GM19468 (cell line): ENCODE measurements at regions not wholly inside any gene's neighbourhood (a gene's known extent, or its start where the extent isn't known, plus 50 kb on each side); places are given as distances from the start of the nearest gene placed in this dataset.
"Not testable (repeated sequence)": the region's sequence is repeated elsewhere in the genome, so short reads cannot be mapped to it uniquely, and the experiment has no call there.

Experiments
- ATAC-seq: cut with Tn5 transposase; IDR thresholded peaks from one replicate; pipeline ENCODE4 v1.9.1; 2021; ENCODE audit warnings: mild to moderate bottlenecking, moderate library complexity, moderate number of reproducible peaks; ENCODE audit not compliant: unreplicated experiment; ENCODE audit errors: extremely low read depth

GRCh38 chr10:9081961-9082360 is 1027.5 kb downstream of the GATA3 start:
- ATAC-seq, result no peak

- ATAC-seq, result no peak
Measured at GRCh38 chr10:9091530-9092093, 1037.1 kb downstream of the GATA3 start.

- no peak for ATAC-seq
Measured at GRCh38 chr10:9096288-9096687, 1041.8 kb downstream of the GATA3 start.

GRCh38 chr10:9097206-9097990 is 1042.9 kb downstream of the GATA3 start:
- ATAC-seq, result no peak

GRCh38 chr10:9097991-9098306 is 1043.5 kb downstream of the GATA3 start:
- ATAC-seq, result no peak

GRCh38 chr10:9102026-9102425 is 1047.5 kb downstream of the GATA3 start:
- no peak for ATAC-seq

GRCh38 chr10:9103301-9103700 is 1048.8 kb downstream of the GATA3 start:
- ATAC-seq, result no peak

- ATAC-seq, result no peak
Measured at GRCh38 chr10:9111976-9112375, 1057.5 kb downstream of the GATA3 start.

- no peak for ATAC-seq
Measured at GRCh38 chr10:9126728-9127127, 1072.2 kb downstream of the GATA3 start.

- no peak for ATAC-seq
Measured at GRCh38 chr10:9137368-9137767, 1082.9 kb downstream of the GATA3 start.

- not testable (repeated sequence) for ATAC-seq
Measured at GRCh38 chr10:9138829-9139228, 1084.3 kb downstream of the GATA3 start.

GRCh38 chr10:9140373-9140772 is 1085.9 kb downstream of the GATA3 start:
- ATAC-seq, result no peak

GRCh38 chr10:9147475-9147874 is 1093.0 kb downstream of the GATA3 start:
- ATAC-seq, result no peak

- no peak for ATAC-seq
Measured at GRCh38 chr10:9149134-9149533, 1094.6 kb downstream of the GATA3 start.

- not testable (repeated sequence) for ATAC-seq
Measured at GRCh38 chr10:9153057-9153456, 1098.6 kb downstream of the GATA3 start.

GRCh38 chr10:9157656-9158055 is 1103.2 kb downstream of the GATA3 start:
- ATAC-seq, result no peak

GRCh38 chr10:9158675-9159074 is 1104.2 kb downstream of the GATA3 start:
- no peak for ATAC-seq

- ATAC-seq, result no peak
Measured at GRCh38 chr10:9160275-9160674, 1105.8 kb downstream of the GATA3 start.

- ATAC-seq, result no peak
Measured at GRCh38 chr10:9163699-9164098, 1109.2 kb downstream of the GATA3 start.

GRCh38 chr10:9166770-9167169 is 1112.3 kb downstream of the GATA3 start:
- no peak for ATAC-seq

GRCh38 chr10:9172276-9172675 is 1117.8 kb downstream of the GATA3 start:
- ATAC-seq, result no peak

- ATAC-seq, result no peak
Measured at GRCh38 chr10:9175200-9175599, 1120.7 kb downstream of the GATA3 start.
